ENCODE measurements at regions not wholly inside any gene's neighbourhood (a gene's known extent, or its start where the extent isn't known, plus 50 kb on each side); places are given as distances from the start of the nearest gene placed in this dataset.

- Histone ChIP-seq H3K9me2 (ENCODE audit: insufficient read depth) (no peaks in the 10 kb centered on the region), H3K9me3 (ENCODE audit: control insufficient read depth in 1 of 2, insufficient read depth in 1 of 2, low read depth in 1 of 2, low read length in 2 of 2) (no peaks in the 10 kb centered on the region; a peak in 1 of 4 replicates), H4K20me1 (ENCODE audit: insufficient read depth) (no peaks in the 10 kb centered on the region), H3K36me3 (ENCODE audit: control insufficient read depth in 1 of 2, insufficient read depth in 2 of 2, low read length in 2 of 2) (no peaks in the 10 kb centered on the region), H3K9ac (ENCODE audit: low read length) (no peak overlapping the region), H3K4me3 (replicated peaks in 1 of 2; ENCODE audit: low read depth in 1 of 2, low read length in 2 of 2) (no peak overlapping the region), H2AFZ (ENCODE audit: low read depth, low read length, poor library complexity, severe bottlenecking) (no peak overlapping the region), H3K4me1 (ENCODE audit: control insufficient read depth in 1 of 2, insufficient read depth in 2 of 2, low read length in 2 of 2) (no peaks in the 10 kb centered on the region), H3K79me2 (ENCODE audit: insufficient read depth, low read length) (no peaks in the 10 kb centered on the region), H3K27me3 (ENCODE audit: insufficient read depth, low read length) (no peaks in the 10 kb centered on the region), H3K4me2 (ENCODE audit: low read length) (no peak overlapping the region), H3K27ac (ENCODE audit: low read depth, low read length) (no peak overlapping the region)
- ChIA-PET RAD21 (ENCODE audit: low non-redundant PET in 1 of 2, low total read pairs in 2 of 2, uncharacterized antibody in 2 of 2, unreplicated experiment in 2 of 2) (no interaction called here), CTCF (no interaction called here), POLR2A (no interaction called here)
- intact Hi-C loops (cut with micrococcal nuclease) = no loop called here
- BruUV-seq (replicated peaks) = no TSS peak
- no peak for TF ChIP-seq FOSL1 (IDR thresholded peaks at IDR 0.05; ENCODE audit: low read depth)
- TF ChIP-seq EZH2 (IDR thresholded peaks at IDR 0.05) = no peak
- no peak for TF ChIP-seq EGR1 (IDR thresholded peaks at IDR 0.05; ENCODE audit: low read depth)
- no peak for TF ChIP-seq POLR2A (IDR thresholded peaks at IDR 0.05; ENCODE audit: borderline replicate concordance, extremely low read depth, insufficient read depth, insufficient read length)
- no peak for TF ChIP-seq ZFX (IDR thresholded peaks at IDR 0.05)
- no peak for TF ChIP-seq MAX (IDR thresholded peaks at IDR 0.05)
- no peak for TF ChIP-seq CBX3 (IDR thresholded peaks at IDR 0.05; ENCODE audit: low read depth)
- no peak for TF ChIP-seq EZH2phosphoT487 (IDR thresholded peaks at IDR 0.05; ENCODE audit: borderline replicate concordance)
- TF ChIP-seq REST (IDR thresholded peaks at IDR 0.05; ENCODE audit: low read depth) = no peak
- TF ChIP-seq ELF1 (IDR thresholded peaks at IDR 0.05; ENCODE audit: borderline replicate concordance, low read depth) = no peak
- TF ChIP-seq ZBTB33 (IDR thresholded peaks at IDR 0.05; ENCODE audit: extremely low read depth, insufficient replicate concordance, low read length) = no peak
- TF ChIP-seq ATF3 (IDR thresholded peaks at IDR 0.05) = no peak
- TF ChIP-seq SP1 (IDR thresholded peaks at IDR 0.05; ENCODE audit: low read depth) = no peak
- no peak for DNase-seq (ENCODE audit: low read depth, low spot score)
- ATAC-seq = no peak
Measured at GRCh38 chr22:34885852-34886251, 180.1 kb upstream of the ISX start.
